ENCODE measurements at regions not wholly inside any gene's neighbourhood (a gene's known extent, or its start where the extent isn't known, plus 50 kb on each side); places are given as distances from the start of the nearest gene placed in this dataset.

- TF ChIP-seq CTCF (IDR thresholded peaks at IDR 0.05) (no peak), POLR2A (IDR thresholded peaks at IDR 0.05) (no peak)
Measured at GRCh38 chrY:7793989-7794388, 882.4 kb upstream of the AMELY start.
